ENCODE measurements at regions not wholly inside any gene's neighbourhood (a gene's known extent, or its start where the extent isn't known, plus 50 kb on each side); places are given as distances from the start of the nearest gene placed in this dataset.

DNA sequence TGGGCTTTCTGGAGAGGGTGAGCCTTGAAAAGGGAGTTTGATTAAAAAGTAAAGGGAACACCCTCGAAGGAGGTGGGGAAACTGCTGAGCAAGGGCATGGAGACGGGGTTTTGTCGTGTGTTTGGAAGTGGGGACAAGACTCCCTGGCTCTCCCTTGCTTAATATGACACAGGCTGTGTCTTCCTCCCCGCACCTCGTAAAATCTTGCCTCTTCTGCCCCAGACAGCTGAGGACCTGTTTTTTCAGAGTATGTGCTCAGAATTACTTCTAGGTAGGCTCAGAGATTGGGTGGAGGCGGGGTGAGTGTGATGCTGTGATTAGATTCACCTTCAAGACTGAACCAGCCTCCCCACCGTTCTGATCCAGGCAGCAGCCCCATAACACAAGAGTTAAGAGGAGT is 244.4 kb upstream of the TLE3 start:
- Histone ChIP-seq H3K4me3 (ENCODE audit: low read depth, low read length) (no peak overlapping the region), H3K36me3 (no peaks in the 10 kb centered on the region), H3K27ac (peak overlapping the region; percentile 96), H3K9me3 (ENCODE audit: severe bottlenecking) (no peaks in the 10 kb centered on the region), H3K27me3 (ENCODE audit: insufficient read depth, low read depth, severe bottlenecking) (no peaks in the 10 kb centered on the region)
- TF ChIP-seq CTCF (IDR thresholded peaks at IDR 0.05; ENCODE audit: low read depth, low read length) = no peak
- no peak for DNase-seq

DNA sequence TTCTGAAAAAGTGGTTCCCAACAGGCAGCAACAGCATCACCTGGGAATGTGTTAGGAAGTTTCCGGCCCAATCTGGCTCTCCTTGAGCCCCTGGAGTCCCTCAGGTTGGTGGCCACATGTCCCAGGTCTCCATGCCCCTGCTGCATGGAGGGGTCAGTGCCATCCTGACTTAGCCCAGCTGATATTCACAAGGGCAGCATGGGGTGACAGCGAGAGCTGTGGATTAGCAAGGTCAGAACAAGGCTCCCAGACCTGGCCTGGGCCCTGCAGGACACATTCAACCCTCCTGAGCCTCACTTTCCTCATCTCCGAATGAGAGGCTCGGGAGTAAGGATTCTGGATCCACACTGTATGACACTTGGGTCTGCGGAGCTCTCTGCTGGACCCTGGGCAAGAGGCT is 243.8 kb upstream of the TLE3 start:
- no peaks in the 10 kb centered on the region for H3K9me3 ChIP-seq (ENCODE audit: severe bottlenecking)
- no peaks in the 10 kb centered on the region for H3K36me3 ChIP-seq
- no peak for TF ChIP-seq CTCF (IDR thresholded peaks at IDR 0.05; ENCODE audit: low read depth, low read length)
- H3K27ac ChIP-seq = peak overlapping the region; percentile 96
- DNase-seq = no peak
- no peak overlapping the region for H3K4me3 ChIP-seq (ENCODE audit: low read depth, low read length)
- no peaks in the 10 kb centered on the region for H3K27me3 ChIP-seq (ENCODE audit: insufficient read depth, low read depth, severe bottlenecking)

DNA sequence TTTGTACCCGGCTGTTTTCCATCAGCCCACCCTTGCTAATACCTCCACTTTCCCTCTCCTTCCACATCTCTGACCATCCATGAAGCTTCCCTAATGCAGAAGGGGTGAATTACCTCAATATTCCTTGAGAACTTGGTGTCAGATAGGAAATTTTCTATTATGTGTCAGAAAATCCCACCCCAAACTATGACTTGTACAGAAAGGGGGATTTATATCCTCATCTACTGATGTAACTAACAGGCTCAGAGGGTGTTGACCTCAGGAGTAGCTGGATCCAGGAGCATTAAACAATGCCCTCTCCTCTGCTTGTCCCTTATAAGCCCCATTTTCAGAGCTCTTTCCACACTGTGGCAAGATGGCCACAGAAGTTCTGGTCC is 242.8 kb upstream of the TLE3 start:
- no peak for DNase-seq
- Histone ChIP-seq H3K27ac (peak overlapping the region; percentile 96), H3K4me3 (ENCODE audit: low read depth, low read length) (peak overlapping the region; percentile 5; the same call in 1 of the 2 replicates), H3K9me3 (ENCODE audit: severe bottlenecking) (no peaks in the 10 kb centered on the region), H3K36me3 (no peaks in the 10 kb centered on the region), H3K27me3 (ENCODE audit: insufficient read depth, low read depth, severe bottlenecking) (no peaks in the 10 kb centered on the region)
- TF ChIP-seq CTCF (IDR thresholded peaks at IDR 0.05; ENCODE audit: low read depth, low read length) = no peak

GRCh38 chr15:70339571-70340493 is 242.1 kb upstream of the TLE3 start:
- no peaks in the 10 kb centered on the region for H3K27me3 ChIP-seq (ENCODE audit: insufficient read depth, low read depth, severe bottlenecking)
- H3K27ac ChIP-seq = peak overlapping the region; percentile 96
- peak; percentile 94 for DNase-seq

DNA sequence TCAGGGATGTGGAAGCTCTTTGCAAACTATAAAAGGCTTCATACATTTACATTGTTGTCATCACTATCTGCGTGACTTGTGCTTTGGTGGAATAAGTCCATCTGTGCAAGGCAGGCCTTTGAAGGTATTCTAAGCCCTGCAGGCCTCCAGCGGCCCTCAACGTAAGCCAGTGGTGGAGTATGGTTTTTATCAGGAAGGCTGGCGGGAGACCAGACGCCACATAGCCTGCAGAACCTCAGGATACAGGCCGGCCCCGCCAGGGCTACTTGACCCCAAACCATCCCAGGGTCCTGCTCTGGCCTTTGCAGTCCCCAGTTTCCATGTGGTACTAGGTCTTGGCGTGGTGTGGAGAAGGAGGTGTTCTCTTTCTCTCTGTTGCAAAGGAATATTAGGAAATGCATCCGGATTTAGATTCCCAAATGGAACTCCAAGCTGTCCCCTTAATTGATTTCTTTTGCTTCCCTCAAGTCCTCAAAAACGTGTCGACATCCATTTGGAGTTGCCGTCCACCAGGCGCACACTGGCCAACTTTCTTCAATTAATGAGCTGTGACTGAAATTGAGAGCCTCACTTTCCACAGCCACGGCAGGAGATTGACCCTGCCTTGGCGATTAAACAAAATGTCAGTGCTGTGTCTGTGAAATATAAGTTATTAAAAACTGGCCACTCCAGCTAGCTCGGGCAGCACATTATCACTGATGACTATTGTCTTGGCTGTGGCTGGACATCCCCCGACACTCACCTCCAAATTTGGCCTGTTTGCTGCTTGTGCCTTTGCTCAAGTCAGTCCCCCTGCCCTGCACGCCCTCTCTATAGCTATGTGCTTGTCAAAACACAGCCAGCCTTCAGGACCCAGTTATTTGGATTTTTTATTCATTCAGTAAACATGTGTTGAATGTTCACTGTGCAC is 239.8 kb upstream of the TLE3 start:
- DNase-seq = no peak
- Histone ChIP-seq H3K36me3 (no peaks in the 10 kb centered on the region), H3K27ac (no peak overlapping the region), H3K4me3 (ENCODE audit: low read depth, low read length) (no peak overlapping the region), H3K9me3 (ENCODE audit: severe bottlenecking) (peaks cover 21% of the 10 kb centered on the region), H3K27me3 (ENCODE audit: insufficient read depth, low read depth, severe bottlenecking) (no peaks in the 10 kb centered on the region)
- TF ChIP-seq CTCF (IDR thresholded peaks at IDR 0.05; ENCODE audit: low read depth, low read length) = no peak

More at GRCh38 chr15:70339571-70340493, 242.1 kb upstream of the TLE3 start:
- H3K36me3 ChIP-seq = no peaks in the 10 kb centered on the region
- TF ChIP-seq CTCF (IDR thresholded peaks at IDR 0.05; ENCODE audit: low read depth, low read length) = no peak
- H3K9me3 ChIP-seq (ENCODE audit: severe bottlenecking) = peaks cover 6% of the 10 kb centered on the region
- H3K4me3 ChIP-seq (ENCODE audit: low read depth, low read length) = peak overlapping the region; percentile 5; the same call in 1 of the 2 replicates

All from WERI-Rb-1 (cell line).